DMS53 (cell line): ENCODE measurements at regions not wholly inside any gene's neighbourhood (a gene's known extent, or its start where the extent isn't known, plus 50 kb on each side); places are given as distances from the start of the nearest gene placed in this dataset.

Source experiments
- DNase-seq: peaks from one replicate; lab custom pipeline; 2025; lab: John Stamatoyannopoulos, UW

GRCh38 chr7:153835712-153836265 lies 216.4 kb upstream of the DPP6 start:
- DNase-seq: no peak

GRCh38 chr7:153838591-153838990 lies 213.6 kb upstream of the DPP6 start:
- no peak for DNase-seq

DNA sequence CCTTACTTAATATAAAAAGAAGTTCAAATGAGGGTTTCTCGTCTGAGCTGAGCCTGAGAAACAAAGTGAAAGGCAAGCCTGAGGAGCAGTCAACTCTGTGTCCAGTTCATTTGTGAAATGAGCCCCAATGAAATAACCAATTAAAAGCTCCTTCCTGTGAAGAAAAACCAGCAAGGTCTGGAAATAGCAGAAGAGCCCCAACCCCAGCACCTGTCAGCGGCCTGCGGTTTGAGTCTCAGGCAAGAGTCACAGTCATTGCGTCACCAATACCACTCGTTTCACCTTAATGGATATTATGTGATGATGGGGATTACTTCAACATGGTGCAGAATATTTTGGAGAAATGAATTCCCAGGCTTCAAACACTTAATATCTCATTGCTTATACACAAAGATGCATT lies 211.3 kb upstream of the DPP6 start:
- DNase-seq: no peak

DNA sequence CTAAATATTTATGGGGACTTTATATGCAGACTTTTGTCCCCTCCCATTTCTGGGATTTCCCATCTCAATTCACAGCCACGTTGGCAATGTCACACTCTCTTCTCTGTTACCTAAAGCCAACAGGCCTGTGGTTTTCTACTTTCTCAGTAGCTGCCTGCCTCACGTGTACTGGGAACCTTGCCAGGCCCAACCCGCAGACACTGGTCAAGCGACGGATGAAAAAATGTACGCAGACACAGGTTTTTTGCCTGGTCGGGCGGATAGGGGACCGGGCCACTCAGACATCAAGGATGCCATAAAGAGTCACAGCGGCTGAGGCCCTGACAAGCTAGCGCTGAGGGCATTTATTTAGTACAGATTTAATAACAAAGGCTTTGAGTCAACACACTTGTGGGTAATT lies 204.4 kb upstream of the DPP6 start:
- no peak for DNase-seq

DNA sequence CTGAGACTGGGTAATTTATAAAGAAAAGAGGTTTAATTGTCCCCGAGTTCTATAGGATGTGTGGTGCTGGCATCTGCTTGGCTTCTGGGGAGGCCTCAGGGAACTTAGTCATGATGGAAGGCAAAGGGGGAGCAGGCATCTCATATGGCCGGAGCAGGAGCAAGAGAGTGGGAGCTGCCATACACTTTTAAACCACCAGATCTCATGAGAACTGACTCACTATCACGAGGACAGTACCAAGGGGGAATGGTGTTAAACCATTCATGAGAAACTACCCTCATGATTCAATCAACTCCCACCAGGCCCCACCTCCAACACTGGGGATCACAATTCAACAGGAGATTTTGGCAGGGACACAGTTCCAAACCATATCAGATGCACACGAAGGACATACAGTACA lies 199.9 kb upstream of the DPP6 start:
- DNase-seq: no peak

- no peak for DNase-seq
Observed at GRCh38 chr7:153858355-153858754, 193.8 kb upstream of the DPP6 start.

- no peak for DNase-seq
Observed at GRCh38 chr7:153859239-153859638, 193.0 kb upstream of the DPP6 start.

DNA sequence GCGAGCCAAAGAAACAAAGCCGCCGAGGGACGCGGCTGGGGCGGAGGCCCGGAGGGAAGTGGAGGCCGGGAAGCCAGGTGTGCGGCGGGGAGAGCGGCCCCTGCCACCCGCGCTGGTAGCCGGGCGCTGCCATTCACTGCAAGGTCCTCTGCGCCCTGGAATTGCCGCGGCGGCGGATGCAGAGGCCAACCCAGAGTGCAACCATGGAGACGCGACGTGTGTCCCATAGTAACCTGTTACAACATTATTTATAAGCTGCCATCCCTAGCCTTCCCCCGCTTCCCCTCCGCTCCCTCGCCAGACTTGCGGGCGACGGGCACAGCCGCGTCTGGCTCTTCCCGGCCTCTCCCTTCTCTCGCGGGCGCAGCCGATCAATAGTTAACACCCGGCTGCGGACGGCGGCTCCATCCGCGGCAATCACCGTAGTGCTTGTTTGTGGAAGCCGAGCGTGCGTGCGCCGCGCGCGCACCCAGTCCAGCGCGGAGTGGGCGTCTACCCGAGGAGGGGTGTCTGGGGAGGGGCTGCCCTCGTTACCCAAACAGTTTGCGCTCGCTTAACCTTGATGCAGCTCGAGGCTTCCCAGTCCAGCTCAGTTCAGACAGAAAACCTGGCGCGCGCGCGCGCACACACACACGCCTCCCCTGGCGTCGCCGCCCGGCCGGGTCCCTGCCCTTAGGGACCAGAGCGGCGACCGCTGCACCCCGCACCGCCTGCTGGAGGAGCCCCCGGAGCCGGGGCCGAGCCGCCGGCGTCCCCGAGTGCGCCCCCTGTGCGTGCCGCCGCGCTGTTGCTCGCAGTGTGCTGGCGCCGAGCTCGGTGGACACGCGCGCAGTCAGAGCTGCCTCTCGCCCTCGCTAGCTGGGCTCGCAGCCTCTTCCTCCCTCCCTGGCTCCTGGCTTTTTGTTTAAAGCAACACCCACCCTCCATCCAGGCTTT lies 165.4 kb upstream of the DPP6 start:
- no peak for DNase-seq

- DNase-seq: no peak
Observed at GRCh38 chr7:153887749-153888569, 164.2 kb upstream of the DPP6 start.

DNA sequence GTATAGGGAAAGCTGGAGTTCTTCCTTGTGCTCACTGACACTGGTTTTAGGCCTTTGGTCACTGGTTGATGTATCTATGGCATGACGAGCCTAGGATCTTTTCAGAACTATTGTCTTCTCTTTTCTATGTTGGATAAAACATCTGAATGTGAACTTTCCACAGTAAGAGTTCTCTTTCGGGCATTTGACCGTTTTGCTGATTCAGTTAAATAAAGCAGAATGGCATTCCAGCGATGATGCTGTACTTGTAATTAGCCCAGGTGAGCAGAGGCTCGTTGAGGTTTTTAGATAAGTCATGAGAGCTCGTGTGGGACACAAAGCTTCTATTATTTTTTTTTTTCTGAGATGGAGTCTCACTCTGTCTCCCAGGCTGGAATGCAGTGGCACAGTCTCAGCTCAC lies 160.2 kb upstream of the DPP6 start:
- no peak for DNase-seq

DNA sequence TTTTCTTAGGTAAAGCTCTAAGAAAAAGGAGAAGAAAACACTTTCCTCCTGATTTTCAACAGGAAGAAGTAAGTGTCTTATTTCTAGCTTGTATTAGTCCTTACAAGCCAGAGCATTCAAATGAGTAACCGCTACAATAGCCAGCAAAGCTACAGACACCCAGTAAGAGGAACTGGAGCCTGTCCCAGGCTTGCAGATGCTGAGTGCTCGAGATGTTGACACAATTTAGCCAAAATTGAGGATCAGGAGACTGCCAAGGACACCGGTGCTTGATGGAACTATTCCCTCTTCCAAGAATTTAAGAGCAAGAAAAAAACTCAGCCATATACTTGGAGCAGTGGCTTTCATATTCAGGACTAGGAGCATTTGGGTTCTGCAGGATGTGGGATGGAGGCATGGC lies 149.3 kb upstream of the DPP6 start:
- no peak for DNase-seq

DNA sequence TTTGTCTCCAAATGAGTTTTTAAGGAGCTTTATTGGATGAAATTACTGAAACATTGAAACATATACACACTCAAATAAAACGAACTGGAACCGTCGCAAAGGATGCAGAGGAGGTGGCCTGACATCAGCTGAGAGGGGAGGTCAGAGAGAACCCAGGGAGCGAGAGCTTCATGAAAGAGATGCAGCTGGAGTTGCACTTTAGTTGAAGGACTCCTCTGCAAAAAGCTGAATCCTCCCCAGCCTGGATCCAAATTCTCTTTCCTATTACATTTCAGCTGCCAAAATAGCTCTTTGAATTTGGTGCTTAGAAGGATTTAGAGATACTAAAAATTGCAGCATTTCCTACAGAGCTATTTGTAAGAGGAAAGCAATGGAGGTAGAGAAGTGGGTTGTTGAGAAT lies 140.0 kb upstream of the DPP6 start:
- no peak for DNase-seq

DNA sequence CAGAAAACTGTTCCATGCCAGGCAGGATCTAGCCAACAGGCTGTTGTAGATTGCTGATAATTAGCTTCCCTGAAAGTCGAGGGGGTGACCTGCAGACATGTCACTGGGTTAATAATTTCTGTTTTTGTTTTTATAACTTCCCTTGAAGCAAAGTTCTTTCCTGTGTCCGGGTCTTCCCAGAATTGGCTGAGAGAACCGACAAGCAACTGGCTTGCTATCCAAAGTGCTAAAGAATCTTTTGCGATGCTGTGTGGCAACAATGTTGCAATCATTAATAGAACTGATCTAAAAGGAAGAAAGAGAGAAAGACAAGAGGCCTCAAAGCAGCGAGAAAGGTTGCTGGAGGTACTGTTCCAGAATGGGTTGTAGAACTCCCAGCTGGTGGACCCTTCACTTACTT lies 132.1 kb upstream of the DPP6 start:
- no peak for DNase-seq

DNA sequence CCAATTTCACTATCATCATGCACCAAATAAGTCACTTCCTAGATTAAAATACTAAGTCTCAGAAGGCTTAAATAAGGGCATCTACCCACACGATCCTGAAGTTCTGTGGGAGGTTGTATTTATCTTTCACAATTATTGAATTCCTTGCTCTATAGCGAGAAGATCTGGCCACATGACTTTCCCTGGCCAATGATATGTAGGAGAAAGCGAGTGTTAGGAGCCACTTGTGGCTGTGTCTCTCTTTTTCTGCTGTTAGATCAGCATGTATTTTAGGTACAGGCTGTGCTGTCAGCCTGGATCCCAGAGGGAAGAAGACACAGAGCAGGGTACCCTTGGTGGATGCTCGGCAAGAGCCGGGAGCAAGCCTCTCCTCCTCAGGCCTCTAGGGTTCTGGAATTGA lies 131.3 kb upstream of the DPP6 start:
- DNase-seq: no peak

DNA sequence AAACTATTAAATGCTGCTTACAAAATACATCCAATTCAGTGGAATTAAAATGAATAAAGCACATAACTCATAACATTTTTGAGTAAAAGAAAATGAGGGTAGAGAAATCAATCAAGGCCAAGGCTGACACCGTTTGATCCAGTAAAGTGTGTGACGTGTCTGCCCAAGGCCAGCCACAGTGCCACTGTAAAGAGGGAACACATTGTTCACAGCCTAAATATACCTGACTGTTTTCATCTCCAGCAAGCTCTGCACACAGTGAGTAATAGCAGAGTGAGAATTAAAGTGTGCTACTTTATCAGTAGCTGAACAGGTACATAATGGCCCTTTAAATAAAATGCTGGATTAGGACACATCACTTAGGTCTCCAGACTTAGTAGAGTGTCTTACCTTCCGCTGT lies 130.8 kb upstream of the DPP6 start:
- no peak for DNase-seq

- DNase-seq: no peak
Observed at GRCh38 chr7:153930696-153931095, 121.5 kb upstream of the DPP6 start.

- DNase-seq: no peak
Observed at GRCh38 chr7:153934048-153934447, 118.2 kb upstream of the DPP6 start.

- no peak for DNase-seq
Observed at GRCh38 chr7:153934629-153935028, 117.6 kb upstream of the DPP6 start.

DNA sequence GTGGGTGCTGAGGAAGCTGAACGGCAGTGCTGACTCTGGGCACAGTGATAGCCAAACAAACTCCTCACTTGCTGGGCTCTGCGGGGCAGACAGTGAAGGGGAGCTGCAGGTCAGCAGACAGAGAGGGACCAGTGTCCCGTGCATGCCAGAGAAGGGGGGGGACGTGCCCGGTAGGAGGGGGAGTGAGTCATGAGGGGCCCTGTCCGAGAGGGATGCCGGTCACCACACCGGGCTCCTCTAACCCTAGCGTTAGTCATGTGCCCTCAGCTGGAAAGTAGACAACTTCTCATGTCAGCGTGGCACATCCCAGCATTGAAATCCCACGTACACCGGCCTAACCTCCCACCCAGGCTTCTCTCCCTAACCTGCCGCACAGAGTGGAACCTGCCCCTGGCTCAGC lies 117.1 kb upstream of the DPP6 start:
- no peak for DNase-seq

- DNase-seq: no peak
Observed at GRCh38 chr7:153938451-153938850, 113.7 kb upstream of the DPP6 start.

DNA sequence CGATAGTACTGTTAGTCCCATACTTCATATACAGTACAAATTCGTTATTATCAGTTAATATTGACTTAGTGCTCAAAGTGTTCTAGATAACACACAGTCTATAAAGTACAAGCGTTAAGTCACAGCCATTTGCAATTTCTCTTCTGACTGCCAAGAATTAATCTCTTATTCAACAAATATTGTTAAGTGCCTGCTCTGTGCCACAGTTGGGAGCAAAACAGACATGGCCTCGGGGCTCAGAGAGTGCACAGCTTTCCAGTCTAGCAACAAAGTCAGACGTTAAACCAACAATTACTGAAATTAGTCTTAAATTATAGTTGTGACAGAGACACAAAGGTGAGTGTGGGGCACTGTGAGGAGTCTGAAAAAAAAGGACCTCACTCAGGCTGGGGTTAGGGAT lies 113.0 kb upstream of the DPP6 start:
- no peak for DNase-seq

DNA sequence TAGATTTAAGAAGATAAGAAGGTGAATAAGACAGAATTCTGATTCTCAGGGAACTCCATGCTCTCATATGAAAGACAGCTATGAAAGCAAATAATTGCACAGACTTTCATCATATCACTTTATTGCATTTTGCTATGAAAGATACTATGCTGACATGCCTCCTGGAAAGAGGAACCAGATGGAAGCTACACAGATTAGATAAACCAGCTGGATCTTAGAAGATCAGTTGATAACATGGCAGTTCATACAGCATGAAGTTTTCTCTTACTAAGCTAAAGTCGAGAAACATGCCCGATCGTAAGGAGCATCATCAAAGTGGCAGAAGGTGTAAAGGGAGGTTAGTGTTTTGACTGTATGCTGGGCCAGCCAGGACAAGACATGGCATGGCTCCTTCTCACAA lies 112.5 kb upstream of the DPP6 start:
- DNase-seq: no peak

- DNase-seq: no peak
Observed at GRCh38 chr7:153941061-153941460, 111.1 kb upstream of the DPP6 start.
